ENCODE measurements at regions not wholly inside any gene's neighbourhood (a gene's known extent, or its start where the extent isn't known, plus 50 kb on each side); places are given as distances from the start of the nearest gene placed in this dataset.

DNA sequence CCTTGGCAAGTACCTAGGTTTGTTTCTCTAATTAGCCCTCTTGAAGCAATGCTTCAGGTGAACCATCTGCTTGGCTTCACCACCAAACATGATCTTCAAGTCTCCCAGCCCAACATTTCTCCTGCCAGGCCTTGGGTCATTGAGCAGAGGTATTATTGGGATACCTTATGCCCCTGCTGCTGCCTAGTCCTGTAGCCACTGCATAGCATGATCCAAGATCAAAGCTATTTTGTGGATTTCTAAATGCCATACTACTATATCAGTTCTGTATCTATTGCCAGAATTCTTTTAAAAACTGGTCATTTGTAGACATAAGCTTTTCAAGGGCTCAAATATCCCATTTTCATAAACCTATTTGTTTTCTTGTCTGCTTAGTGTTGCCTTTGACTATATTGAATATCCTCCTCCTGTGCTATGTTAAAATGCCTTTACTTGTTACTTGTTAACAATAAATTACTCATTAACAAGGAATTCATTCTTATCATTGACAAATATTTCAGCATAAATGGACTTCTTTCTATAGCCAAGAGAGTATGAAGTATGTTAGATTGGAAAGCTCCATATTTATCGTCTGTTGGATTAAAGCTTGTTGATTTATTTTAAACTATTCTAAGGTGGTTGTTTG is 204.5 kb upstream of the RBBP8 start:
- TF ChIP-seq CTCF (IDR thresholded peaks at IDR 0.05), result no peak
- no peak for TF ChIP-seq POLR2A (IDR thresholded peaks at IDR 0.05)

Data from body of pancreas (tissue), 4 donors.